GM19238 (cell line): ENCODE measurements at regions not wholly inside any gene's neighbourhood (a gene's known extent, or its start where the extent isn't known, plus 50 kb on each side); places are given as distances from the start of the nearest gene placed in this dataset.
"Not testable (repeated sequence)": the region's sequence is repeated elsewhere in the genome, so short reads cannot be mapped to it uniquely, and the experiment has no call there.

ENCODE experiments used
- DNase-seq: peaks from one replicate; pipeline ENCODE4 v3.0.0; 2011; ENCODE audit warnings: low spot score; ENCODE audit not compliant: insufficient read length

GRCh38 chr3:23117856-23118255 is 85.3 kb upstream of the UBE2E2 start:
- no peak for DNase-seq

- DNase-seq, result no peak
Observed at GRCh38 chr3:23127196-23127595, 75.9 kb upstream of the UBE2E2 start.

- DNase-seq, result no peak
Observed at GRCh38 chr3:23128655-23129054, 74.5 kb upstream of the UBE2E2 start.

- DNase-seq, result no peak
Observed at GRCh38 chr3:23129117-23129516, 74.0 kb upstream of the UBE2E2 start.

GRCh38 chr3:23129817-23130216 is 73.3 kb upstream of the UBE2E2 start:
- DNase-seq, result no peak

GRCh38 chr3:23130406-23130805 is 72.7 kb upstream of the UBE2E2 start:
- DNase-seq, result no peak

GRCh38 chr3:23135026-23135785 is 67.9 kb upstream of the UBE2E2 start:
- DNase-seq, result no peak

GRCh38 chr3:23136054-23136453 is 67.1 kb upstream of the UBE2E2 start:
- no peak for DNase-seq

GRCh38 chr3:23144051-23144450 is 59.1 kb upstream of the UBE2E2 start:
- not testable (repeated sequence) for DNase-seq

- no peak for DNase-seq
Observed at GRCh38 chr3:23146163-23146562, 57.0 kb upstream of the UBE2E2 start.

GRCh38 chr3:23152989-23153388 is 50.1 kb upstream of the UBE2E2 start:
- DNase-seq, result no peak
